Kidney epithelial cell (primary cell): ENCODE measurements at regions not wholly inside any gene's neighbourhood (a gene's known extent, or its start where the extent isn't known, plus 50 kb on each side); places are given as distances from the start of the nearest gene placed in this dataset.

Experiments
- DNase-seq: peaks from one replicate; pipeline ENCODE4 v3.0.0-alpha.2; 2010; ENCODE audit warnings: low read depth
- H3K27me3 ChIP-seq: 2 replicates; pipeline ENCODE4 v1.6.0; 2011; ENCODE audit warnings: low read length; ENCODE audit not compliant: control insufficient read depth, insufficient read depth
- H3K36me3 ChIP-seq: 2 replicates; pipeline ENCODE4 v1.5.1; 2011; ENCODE audit warnings: low read length; ENCODE audit not compliant: control insufficient read depth, insufficient read depth
- H3K4me3 ChIP-seq: 2 replicates; pipeline ENCODE4 v1.5.1; 2011; ENCODE audit warnings: low read depth, mild to moderate bottlenecking, control low read depth, low read length
- TF ChIP-seq, protein P1 (sequence below): IDR thresholded peaks from 2 replicates; pipeline ENCODE4 v1.5.1; 2011; ENCODE audit warnings: mild to moderate bottlenecking, moderate library complexity, low read length, control low read depth, inconsistent platforms; ENCODE audit not compliant: insufficient read depth, poor library complexity, severe bottlenecking

- no peaks in the 10 kb centered on the region for H3K27me3 ChIP-seq
- no peak for DNase-seq
- H3K4me3 ChIP-seq = no peak overlapping the region
- TF ChIP-seq, protein P1, sequence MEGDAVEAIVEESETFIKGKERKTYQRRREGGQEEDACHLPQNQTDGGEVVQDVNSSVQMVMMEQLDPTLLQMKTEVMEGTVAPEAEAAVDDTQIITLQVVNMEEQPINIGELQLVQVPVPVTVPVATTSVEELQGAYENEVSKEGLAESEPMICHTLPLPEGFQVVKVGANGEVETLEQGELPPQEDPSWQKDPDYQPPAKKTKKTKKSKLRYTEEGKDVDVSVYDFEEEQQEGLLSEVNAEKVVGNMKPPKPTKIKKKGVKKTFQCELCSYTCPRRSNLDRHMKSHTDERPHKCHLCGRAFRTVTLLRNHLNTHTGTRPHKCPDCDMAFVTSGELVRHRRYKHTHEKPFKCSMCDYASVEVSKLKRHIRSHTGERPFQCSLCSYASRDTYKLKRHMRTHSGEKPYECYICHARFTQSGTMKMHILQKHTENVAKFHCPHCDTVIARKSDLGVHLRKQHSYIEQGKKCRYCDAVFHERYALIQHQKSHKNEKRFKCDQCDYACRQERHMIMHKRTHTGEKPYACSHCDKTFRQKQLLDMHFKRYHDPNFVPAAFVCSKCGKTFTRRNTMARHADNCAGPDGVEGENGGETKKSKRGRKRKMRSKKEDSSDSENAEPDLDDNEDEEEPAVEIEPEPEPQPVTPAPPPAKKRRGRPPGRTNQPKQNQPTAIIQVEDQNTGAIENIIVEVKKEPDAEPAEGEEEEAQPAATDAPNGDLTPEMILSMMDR = no peak
- no peaks in the 10 kb centered on the region for H3K36me3 ChIP-seq
Measured at GRCh38 chr7:15778191-15778590, 91.7 kb upstream of the MEOX2 start.

- DNase-seq = no peak
Measured at GRCh38 chr7:15765753-15766152, 79.3 kb upstream of the MEOX2 start.

GRCh38 chr7:15764851-15765382 is 78.4 kb upstream of the MEOX2 start:
- no peak for DNase-seq
- TF ChIP-seq, protein P1 = no peak
- no peaks in the 10 kb centered on the region for H3K36me3 ChIP-seq
- no peak overlapping the region for H3K4me3 ChIP-seq
- H3K27me3 ChIP-seq = no peaks in the 10 kb centered on the region

More at GRCh38 chr7:15765753-15766152, 79.3 kb upstream of the MEOX2 start:
- no peak overlapping the region for H3K4me3 ChIP-seq
- no peaks in the 10 kb centered on the region for H3K27me3 ChIP-seq
- TF ChIP-seq, protein P1 = no peak
- H3K36me3 ChIP-seq = no peaks in the 10 kb centered on the region

GRCh38 chr7:15764010-15764409 is 77.5 kb upstream of the MEOX2 start:
- no peak overlapping the region for H3K4me3 ChIP-seq
- H3K36me3 ChIP-seq = no peaks in the 10 kb centered on the region
- no peaks in the 10 kb centered on the region for H3K27me3 ChIP-seq
- TF ChIP-seq, protein P1 = no peak
- DNase-seq = no peak

GRCh38 chr7:15757041-15758000 is 70.8 kb upstream of the MEOX2 start:
- Histone ChIP-seq H3K27me3 (no peaks in the 10 kb centered on the region), H3K4me3 (no peak overlapping the region), H3K36me3 (no peaks in the 10 kb centered on the region)
- no peak for DNase-seq
- TF ChIP-seq, protein P1 = no peak

DNA sequence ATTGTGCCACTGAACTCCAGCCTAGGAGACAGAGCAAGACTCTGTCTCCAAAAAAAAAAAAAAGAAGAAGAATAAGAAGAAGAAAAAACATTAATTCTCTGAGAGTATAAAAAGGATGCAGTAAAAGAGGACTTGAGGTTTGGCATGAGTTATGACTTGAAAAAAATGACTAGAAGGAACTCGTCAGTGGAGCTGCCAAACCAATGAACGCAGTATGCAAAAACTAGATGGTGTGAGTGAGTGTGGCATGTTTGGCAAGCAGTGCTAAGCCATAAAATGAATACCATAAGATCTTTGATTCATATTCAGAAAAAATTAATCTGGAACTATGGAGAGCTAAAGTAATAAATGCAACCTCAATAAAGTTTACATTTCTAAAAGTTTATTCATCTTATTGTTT is 68.6 kb upstream of the MEOX2 start:
- Histone ChIP-seq H3K27me3 (no peaks in the 10 kb centered on the region), H3K4me3 (no peak overlapping the region), H3K36me3 (no peaks in the 10 kb centered on the region)
- TF ChIP-seq, protein P1 = no peak
- DNase-seq = no peak
